K562 (cell line): ENCODE measurements at regions not wholly inside any gene's neighbourhood (a gene's known extent, or its start where the extent isn't known, plus 50 kb on each side); places are given as distances from the start of the nearest gene placed in this dataset.

ENCODE experiments used
- ATAC-seq: fragments of 200-7000 bp; cut with Tn5 transposase; 3 replicates; pipeline ENCODE4 v1.9.1; 2020; ENCODE audit warnings: moderate library complexity
- BruUV-seq: library from RNA; stranded (reverse); fragments of 400-500 nt; replicated peaks from 2 replicates; lab custom pipeline; 2021; lab: Mats Ljungman, UMichigan
- CTCF ChIA-PET: fragments of 300-600 bp; formaldehyde crosslinking; extraction: SDS; loops from one replicate; lab custom pipeline; 2021; ENCODE audit warnings: low intra/inter-chr PET ratio; lab: Yijun Ruan, JAX
- POLR2A ChIA-PET: fragments of 300-600, 350-650 bp; sonication (Branson Sonifier 250); formaldehyde crosslinking; extraction: SDS; loops from one replicate; lab custom pipeline; 2021; ENCODE audit warnings: antibody characterized with exemption, inconsistent platforms; lab: Yijun Ruan, JAX
- DNase-seq, 4 experiments: peaks; one replicate each; pipeline versions ENCODE4 v3.0.0 to v3.0.0-alpha.2; 2011 to 2018; ENCODE audit warnings: low spot score in 3 of 4, mixed read lengths in 3 of 4; ENCODE audit errors: extremely low read depth in 1 of 4
- FAIRE-seq: peaks from 2 replicates; lab custom pipeline; 2011; peaks lifted over from hg19 to GRCh38; lab: Jason Lieb, UNC
- H2AFZ ChIP-seq: 2 replicates; pipeline ENCODE4 v1.6.0; 2011; ENCODE audit warnings: low read depth, low read length, control low read depth, inconsistent platforms
- H3K27ac ChIP-seq: fragments of 200-600 bp; 3 replicates; pipeline ENCODE4 v1.8.0; 2011; ENCODE audit warnings: low read depth, mild to moderate bottlenecking, control low read depth, inconsistent platforms, low read length, moderate library complexity, mixed read lengths; ENCODE audit errors: extremely low read depth
- H3K27me3 ChIP-seq, 2 experiments: fragments of 300-600 bp in 1 of 2; 2 replicates in 1 of 2; 3 replicates in 1 of 2; pipeline versions ENCODE4 v1.6.0 to v1.8.0; 2011; ENCODE audit warnings: inconsistent platforms in 2 of 2, low read length in 2 of 2, mild to moderate bottlenecking in 1 of 2, mixed read lengths in 1 of 2, moderate library complexity in 1 of 2; ENCODE audit not compliant: control insufficient read depth in 2 of 2, insufficient read depth in 2 of 2
- H3K36me3 ChIP-seq: fragments of 300-600 bp; 3 replicates; pipeline ENCODE4 v1.8.0; 2011; ENCODE audit warnings: mild to moderate bottlenecking, low read length, inconsistent platforms; ENCODE audit not compliant: control insufficient read depth, insufficient read depth
- H3K4me1 ChIP-seq, 2 experiments: fragments of 200-600 bp in 1 of 2; replicated peaks in 1 of 2; 2 replicates in 1 of 2; 3 replicates in 1 of 2; pipeline versions ENCODE4 v1.5.1 to v1.8.0; 2011; ENCODE audit warnings: inconsistent platforms in 2 of 2, low read length in 2 of 2, mild to moderate bottlenecking in 1 of 2, mixed read lengths in 1 of 2, moderate library complexity in 1 of 2; ENCODE audit not compliant: control insufficient read depth in 2 of 2, insufficient read depth in 2 of 2
- H3K4me2 ChIP-seq: 2 replicates; pipeline ENCODE4 v1.6.1; 2011; ENCODE audit warnings: low read length, control low read depth, inconsistent platforms, mixed read lengths; ENCODE audit not compliant: insufficient read depth
- H3K4me3 ChIP-seq: fragments of 200-600 bp; sonication (generic), shearing (Covaris generic); 2 replicates; pipeline ENCODE4 v1.5.1; 2016; ENCODE audit warnings: control low read depth, inconsistent platforms
- H3K79me2 ChIP-seq: fragments of 200-600 bp; 3 replicates; pipeline ENCODE4 v1.8.0; 2011; ENCODE audit warnings: low read length, inconsistent platforms; ENCODE audit not compliant: control insufficient read depth, insufficient read depth
- H3K9ac ChIP-seq, 2 experiments: 2 replicates each; pipeline versions ENCODE4 v1.6.0 to v1.6.1; 2011; ENCODE audit warnings: low read depth in 2 of 2, low read length in 2 of 2, control low read depth in 1 of 2, inconsistent platforms in 1 of 2, mild to moderate bottlenecking in 1 of 2, mixed read lengths in 1 of 2; ENCODE audit not compliant: insufficient read depth in 1 of 2
- H3K9me1 ChIP-seq: one replicate; pipeline ENCODE4 v1.6.0; 2011; ENCODE audit warnings: inconsistent platforms, mild to moderate bottlenecking, low read length, moderate library complexity; ENCODE audit not compliant: control insufficient read depth, insufficient read depth
- H3K9me3 ChIP-seq: replicated peaks from 2 replicates; pipeline ENCODE4 v1.5.1; 2011; ENCODE audit warnings: low read depth, low read length, inconsistent platforms; ENCODE audit not compliant: control insufficient read depth, insufficient read depth
- H4K20me1 ChIP-seq: replicated peaks from 2 replicates; pipeline ENCODE4 v1.6.1; 2011; ENCODE audit warnings: low read length, inconsistent platforms, mixed read lengths; ENCODE audit not compliant: control insufficient read depth, insufficient read depth
- BCOR ChIP-seq: fragments of 450-650 bp; IDR thresholded peaks from 2 replicates; pipeline ENCODE4 v1.6.1; 2016
- CHD2 ChIP-seq: IDR thresholded peaks from 2 replicates; pipeline ENCODE4 v1.6.1; 2011; ENCODE audit warnings: low read depth, low read length
- CXXC5 ChIP-seq: fragments of 250-450 bp; sonication (Bioruptor Pico); IDR thresholded peaks from 2 replicates; pipeline ENCODE4 v1.8.0; 2022; ENCODE audit warnings: inconsistent platforms, mild to moderate bottlenecking, moderate library complexity
- KDM5B ChIP-seq: fragments of 200-600 bp; sonication (generic); IDR thresholded peaks from 2 replicates; pipeline ENCODE4 v1.6.1; 2012; ENCODE audit warnings: low read depth, mild to moderate bottlenecking, moderate library complexity, low read length, control low read depth, inconsistent platforms; ENCODE audit not compliant: insufficient replicate concordance
- LARP7 ChIP-seq: fragments of 450-650 bp; IDR thresholded peaks from 2 replicates; pipeline ENCODE4 v1.6.1; 2016
- SRF ChIP-seq, 2 experiments: fragments of 250-450, 450-650 bp in 1 of 2; sonication (Bioruptor Pico) in 1 of 2; sonication (generic) in 1 of 2; formaldehyde crosslinking; IDR thresholded peaks; 2 replicates each; pipeline versions ENCODE4 v1.5.0 to v1.5.1; 2020 to 2022; ENCODE audit warnings: mild to moderate bottlenecking in 1 of 2, missing genetic modification reagents in 1 of 2
- SRSF9 ChIP-seq: fragments of 200-400 bp; formaldehyde crosslinking; IDR thresholded peaks from 2 replicates; pipeline ENCODE4 v1.6.1; 2017; ENCODE audit warnings: low read depth, low read length, borderline replicate concordance
- TBP ChIP-seq: optimal IDR thresholded peaks from 2 replicates; pipeline ENCODE3; 2011; ENCODE audit warnings: low read depth, low read length, improper control_type of control experiment
- XRCC3 ChIP-seq: fragments of 450-650 bp; IDR thresholded peaks from 2 replicates; pipeline ENCODE4 v1.6.1; 2017; ENCODE audit warnings: mild to moderate bottlenecking, moderate library complexity
- ZKSCAN3 ChIP-seq: fragments of 250-450 bp; sonication (Bioruptor Pico); IDR thresholded peaks from 2 replicates; pipeline ENCODE4 v1.4.0; 2020
- ZNF584 ChIP-seq: fragments of 200-800 bp; sonication (Bioruptor generic); IDR thresholded peaks from 2 replicates; pipeline ENCODE4 v1.6.1; 2016; ENCODE audit warnings: low read depth, mild to moderate bottlenecking, missing genetic modification characterization, missing compliant biosample characterization
- ZSCAN32 ChIP-seq: fragments of 450-650 bp; formaldehyde crosslinking; IDR thresholded peaks from 2 replicates; pipeline ENCODE4 v1.4.0; 2020; ENCODE audit warnings: mild to moderate bottlenecking, moderate library complexity
- WGBS: fragments of 100-300 bp; shearing (Covaris generic); methylation state at CpG from one replicate; pipeline ENCODE4 v1.1.6; 2016; ENCODE audit warnings: low coverage, mixed read lengths; ENCODE audit not compliant: insufficient coverage; ENCODE audit errors: missing lambda C conversion rate; 5-methylcytosine and 5-hydroxymethylcytosine counted together
- in situ Hi-C: fragments of 300-500 bp; cut with MboI; formaldehyde crosslinking; loops from 4 replicates; pipeline ENCODE4 v1.15.0; 2018; ENCODE audit warnings: inconsistent platforms, mixed read lengths
- intact Hi-C: fragments of 100-400 bp; cut with micrococcal nuclease; formaldehyde crosslinking; loops from 2 replicates; pipeline ENCODE4 v1.14.2; 2022
- TF ChIP-seq, protein P1 (sequence below): sonication (generic); formaldehyde crosslinking; IDR thresholded peaks from 2 replicates; pipeline ENCODE4 v1.5.0; 2020; ENCODE audit warnings: missing genetic modification reagents
- TF ChIP-seq, protein P2 (sequence below): fragments of 450-650 bp; IDR thresholded peaks from 2 replicates; pipeline ENCODE4 v1.6.1; 2016; ENCODE audit warnings: antibody characterized with exemption

DNA sequence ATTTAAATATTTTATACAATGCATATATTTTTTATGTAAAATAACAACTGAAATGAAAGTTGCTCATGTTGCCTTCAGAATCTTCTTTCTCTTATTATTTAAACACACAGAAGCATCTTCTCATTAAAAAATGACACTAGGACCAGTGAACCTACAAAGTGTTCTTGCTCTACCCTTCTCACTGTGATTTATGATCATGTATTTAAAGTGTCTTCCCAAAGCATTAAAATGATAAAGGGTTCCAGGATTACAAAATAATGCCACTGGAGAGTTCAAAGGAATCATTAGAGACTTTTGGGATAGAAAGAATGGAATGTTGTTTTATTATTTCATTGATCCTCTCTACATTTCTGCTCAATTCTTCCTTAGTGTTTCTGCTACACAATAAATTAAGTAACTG, 643.6 kb upstream of the SLITRK1 start:
- in situ Hi-C loops: no loop called here
- H3K9me1 ChIP-seq: no peaks in the 10 kb centered on the region
- CTCF ChIA-PET: no interaction called here
- H3K4me2 ChIP-seq: no peak overlapping the region
- no peaks in the 10 kb centered on the region for H3K79me2 ChIP-seq
- no TSS peak for BruUV-seq
- H3K36me3 ChIP-seq: no peaks in the 10 kb centered on the region
- no peaks in the 10 kb centered on the region for H3K27me3 ChIP-seq
- no peaks in the 10 kb centered on the region for H3K9me3 ChIP-seq
- no peak overlapping the region for H3K4me3 ChIP-seq
- H3K9ac ChIP-seq: no peak overlapping the region
- no peak overlapping the region for H3K27ac ChIP-seq
- intact Hi-C loops: no loop called here
- ATAC-seq: no peak
- DNase-seq: no peak
- TF ChIP-seq ZSCAN32 (CRISPR knock-in tag) (no peak), CXXC5 (CRISPR knock-in tag) (no peak)
- TF ChIP-seq, protein P1, sequence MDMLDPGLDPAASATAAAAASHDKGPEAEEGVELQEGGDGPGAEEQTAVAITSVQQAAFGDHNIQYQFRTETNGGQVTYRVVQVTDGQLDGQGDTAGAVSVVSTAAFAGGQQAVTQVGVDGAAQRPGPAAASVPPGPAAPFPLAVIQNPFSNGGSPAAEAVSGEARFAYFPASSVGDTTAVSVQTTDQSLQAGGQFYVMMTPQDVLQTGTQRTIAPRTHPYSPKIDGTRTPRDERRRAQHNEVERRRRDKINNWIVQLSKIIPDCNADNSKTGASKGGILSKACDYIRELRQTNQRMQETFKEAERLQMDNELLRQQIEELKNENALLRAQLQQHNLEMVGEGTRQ (CRISPR knock-in tag): no peak
- H2AFZ ChIP-seq: no peak overlapping the region
- POLR2A ChIA-PET: no interaction called here
- FAIRE-seq: no peak
- no peaks in the 10 kb centered on the region for H3K4me1 ChIP-seq
- H4K20me1 ChIP-seq: no peaks in the 10 kb centered on the region

DNA sequence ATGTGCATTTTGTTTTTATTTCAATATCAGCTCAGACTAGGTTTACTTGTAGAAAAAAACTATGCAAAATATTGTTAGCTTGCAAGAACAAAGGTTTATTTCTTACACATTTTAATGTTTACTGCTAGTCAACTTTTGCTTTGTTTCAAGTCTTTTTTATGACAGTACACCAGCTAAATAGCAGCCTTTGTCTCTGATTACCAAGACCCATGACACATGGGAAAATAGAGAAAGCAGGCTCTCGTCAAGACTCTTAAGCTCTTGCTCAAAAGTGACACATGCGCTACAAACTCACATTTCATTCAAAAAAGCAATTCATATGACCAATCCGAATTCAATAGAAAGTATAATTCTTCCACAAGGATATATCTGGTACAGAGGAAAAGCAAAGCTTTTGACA, 642.3 kb upstream of the SLITRK1 start:
- CTCF ChIA-PET: no interaction called here
- intact Hi-C loops: no loop called here
- TF ChIP-seq XRCC3 (no peak), SRF (CRISPR knock-in tag; IDR thresholded peaks at IDR 0.05) (no peak), ZKSCAN3 (CRISPR knock-in tag) (no peak), ZNF584 (no peak), CHD2 (no peak), SRSF9 (no peak), TBP (no peak), KDM5B (no peak), LARP7 (no peak), BCOR (no peak)
- TF ChIP-seq, protein P2, sequence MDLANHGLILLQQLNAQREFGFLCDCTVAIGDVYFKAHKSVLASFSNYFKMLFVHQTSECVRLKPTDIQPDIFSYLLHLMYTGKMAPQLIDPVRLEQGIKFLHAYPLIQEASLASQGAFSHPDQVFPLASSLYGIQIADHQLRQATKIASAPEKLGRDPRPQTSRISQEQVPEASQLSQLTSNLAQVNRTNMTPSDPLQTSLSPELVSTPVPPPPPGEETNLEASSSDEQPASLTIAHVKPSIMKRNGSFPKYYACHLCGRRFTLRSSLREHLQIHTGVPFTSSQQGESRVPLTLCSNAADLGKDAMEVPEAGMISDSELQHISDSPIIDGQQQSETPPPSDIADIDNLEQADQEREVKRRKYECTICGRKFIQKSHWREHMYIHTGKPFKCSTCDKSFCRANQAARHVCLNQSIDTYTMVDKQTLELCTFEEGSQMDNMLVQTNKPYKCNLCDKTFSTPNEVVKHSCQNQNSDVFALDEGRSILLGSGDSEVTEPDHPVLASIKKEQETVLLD: no peak

More for the DNA sequence above, 642.3 kb upstream of the SLITRK1 start:
- H3K4me2 ChIP-seq: no peak overlapping the region
- no peaks in the 10 kb centered on the region for H3K4me1 ChIP-seq
- no peak overlapping the region for H3K9ac ChIP-seq
- no peak for DNase-seq
- POLR2A ChIA-PET: no interaction called here
- H3K27ac ChIP-seq: no peak overlapping the region
- no peaks in the 10 kb centered on the region for H3K36me3 ChIP-seq
- no peak overlapping the region for H3K4me3 ChIP-seq
- BruUV-seq: no TSS peak
- no peak overlapping the region for H2AFZ ChIP-seq
- no peaks in the 10 kb centered on the region for H3K9me3 ChIP-seq
- no peaks in the 10 kb centered on the region for H3K79me2 ChIP-seq
- ATAC-seq: no peak
- no peaks in the 10 kb centered on the region for H3K9me1 ChIP-seq
- in situ Hi-C loops: no loop called here
- H3K27me3 ChIP-seq: no peaks in the 10 kb centered on the region
- H4K20me1 ChIP-seq: no peaks in the 10 kb centered on the region
- no peak for FAIRE-seq
- 0% methylated on average over 3 of the region's 3 CpGs for whole genome bisulfite sequencing
